GM19452 (cell line): ENCODE measurements at regions not wholly inside any gene's neighbourhood (a gene's known extent, or its start where the extent isn't known, plus 50 kb on each side); places are given as distances from the start of the nearest gene placed in this dataset.

Experiments
- ATAC-seq: cut with Tn5 transposase; IDR thresholded peaks from one replicate; pipeline ENCODE4 v1.9.1; 2021; ENCODE audit not compliant: unreplicated experiment

GRCh38 chrX:78493180-78493579 is 165.8 kb upstream of the CYSLTR1 start:
- peak; percentile 86 for ATAC-seq

GRCh38 chrX:78476701-78477100 is 149.3 kb upstream of the CYSLTR1 start:
- no peak for ATAC-seq

GRCh38 chrX:78456909-78457308 is 129.5 kb upstream of the CYSLTR1 start:
- no peak for ATAC-seq

DNA sequence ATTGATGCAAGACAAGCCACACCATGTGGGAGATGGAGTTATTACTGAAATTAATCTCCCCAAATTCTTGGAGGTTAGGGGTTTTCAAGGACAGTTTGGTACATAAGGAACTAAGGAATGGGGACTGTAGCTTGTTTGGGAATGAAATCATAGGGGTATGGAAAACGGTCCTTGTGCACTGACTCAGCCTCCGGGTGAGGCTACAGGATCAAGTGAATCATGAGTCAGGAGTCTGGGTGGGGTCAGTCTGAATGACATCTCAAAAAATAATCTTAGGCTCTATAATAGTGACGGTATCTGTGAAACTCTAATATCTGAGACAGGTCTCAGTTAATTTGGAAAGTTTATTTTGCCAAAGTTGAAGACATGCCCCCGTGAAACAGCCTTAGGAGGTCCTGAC is 128.5 kb upstream of the CYSLTR1 start:
- ATAC-seq, result no peak

GRCh38 chrX:78452356-78452755 is 124.9 kb upstream of the CYSLTR1 start:
- no peak for ATAC-seq

GRCh38 chrX:78437621-78438020 is 110.2 kb upstream of the CYSLTR1 start:
- ATAC-seq, result no peak

DNA sequence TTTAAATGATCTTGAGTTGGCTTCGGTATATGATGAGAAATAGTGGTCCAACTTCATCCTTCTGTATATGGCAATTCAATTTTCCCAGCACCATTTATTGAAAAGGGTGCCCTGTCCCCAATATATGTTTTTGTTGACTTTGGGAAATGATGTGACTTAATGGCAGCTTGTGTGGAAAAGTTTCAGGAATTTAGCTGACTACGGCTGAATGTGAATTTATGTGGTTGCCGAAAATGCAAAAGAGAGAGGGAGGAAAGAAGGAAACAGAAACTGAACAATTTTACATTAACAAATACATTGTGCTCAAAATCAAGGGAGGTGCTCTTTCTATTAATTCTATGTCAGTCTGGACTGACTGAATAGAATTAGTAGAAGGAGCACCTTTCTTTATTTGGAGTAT is 101.8 kb upstream of the CYSLTR1 start:
- ATAC-seq, result no peak

DNA sequence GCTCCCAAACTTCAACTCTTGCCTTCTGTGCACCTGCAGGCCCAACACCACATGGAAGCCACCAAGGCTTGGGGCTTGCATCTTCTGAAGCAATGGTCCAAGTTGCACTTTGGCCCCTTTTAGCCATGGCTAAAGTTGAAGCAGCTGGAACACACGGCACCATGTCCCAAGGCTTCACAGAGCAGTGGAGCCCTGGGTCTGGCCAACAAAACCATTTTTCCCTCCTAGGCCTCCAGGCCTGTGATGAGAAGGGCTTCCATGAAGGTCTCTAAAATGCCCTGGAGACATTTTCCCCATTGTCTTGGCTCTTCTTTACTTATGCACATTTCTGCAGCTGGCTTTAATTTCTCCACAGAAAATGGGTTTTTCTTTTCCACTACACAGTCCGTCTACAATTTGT is 61.3 kb upstream of the CYSLTR1 start:
- ATAC-seq, result no peak

GRCh38 chrX:78387364-78387763 is 60.0 kb upstream of the CYSLTR1 start:
- ATAC-seq, result no peak

DNA sequence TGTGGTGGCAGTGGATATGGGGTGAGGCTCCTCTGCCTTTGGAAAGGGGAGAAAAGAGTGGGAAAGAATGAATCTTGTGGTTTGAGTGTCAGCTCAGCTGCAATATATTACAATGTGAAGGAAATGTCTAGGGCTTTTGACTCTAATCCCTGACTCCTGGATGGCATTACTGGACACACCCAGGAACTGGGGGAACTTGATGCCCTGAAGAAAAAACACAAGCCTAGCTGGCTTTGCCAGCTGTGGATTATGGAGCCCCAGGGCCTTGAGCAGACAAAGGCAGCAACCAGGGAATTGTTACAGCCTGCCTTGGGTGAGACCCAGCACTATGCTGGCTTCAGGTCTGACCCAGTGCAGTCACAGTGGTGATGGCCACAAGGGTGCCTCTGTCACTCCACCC is 57.1 kb upstream of the CYSLTR1 start:
- ATAC-seq, result no peak

GRCh38 chrX:78383594-78383993 is 56.2 kb upstream of the CYSLTR1 start:
- ATAC-seq, result no peak

GRCh38 chrX:78378476-78379115 is 51.2 kb upstream of the CYSLTR1 start:
- ATAC-seq, result no peak
